ENCODE measurements at regions not wholly inside any gene's neighbourhood (a gene's known extent, or its start where the extent isn't known, plus 50 kb on each side); places are given as distances from the start of the nearest gene placed in this dataset.

DNA sequence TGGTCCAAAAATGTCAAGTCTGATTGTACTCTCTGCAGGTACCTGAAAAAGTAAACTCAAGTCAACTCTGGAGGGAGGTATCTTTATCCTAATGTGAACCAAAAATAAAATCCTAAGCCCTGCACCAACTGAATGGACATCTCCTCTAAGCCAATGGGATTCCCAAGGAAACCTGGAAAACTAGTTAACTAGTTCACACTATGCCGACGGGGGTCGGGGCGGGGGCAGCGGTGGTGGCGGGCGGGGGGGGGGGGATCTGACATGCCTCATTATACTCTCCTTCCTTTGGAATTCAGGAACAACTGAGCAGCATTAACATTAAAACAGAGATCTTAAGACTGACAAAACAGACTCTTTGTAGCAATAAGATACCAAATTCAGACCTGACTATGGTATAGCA lies 452.6 kb upstream of the CAMK1G start:
- Histone ChIP-seq H3K27ac (ENCODE audit: low read length) (no peak overlapping the region), H3K36me3 (ENCODE audit: insufficient read depth, low read length) (no peaks in the 10 kb centered on the region), H3K4me1 (ENCODE audit: insufficient read depth, low read length) (no peaks in the 10 kb centered on the region), H3K4me2 (ENCODE audit: insufficient read depth, low read length) (no peak overlapping the region), H2AFZ (ENCODE audit: low read depth, low read length) (no peak overlapping the region), H4K20me1 (ENCODE audit: insufficient read depth, low read length) (no peaks in the 10 kb centered on the region), H3K9ac (ENCODE audit: low read depth, low read length) (no peak overlapping the region), H3K79me2 (ENCODE audit: insufficient read depth, low read length) (no peaks in the 10 kb centered on the region), H3K27me3 (ENCODE audit: insufficient read depth, low read length, poor library complexity) (no peaks in the 10 kb centered on the region), H3K9me3 (ENCODE audit: insufficient read depth, low read length, severe bottlenecking) (no peaks in the 10 kb centered on the region), H3K4me3 (ENCODE audit: low read depth in 1 of 2, low read length in 2 of 2) (no peak overlapping the region)
- ATAC-seq (ENCODE audit: insufficient read depth, low read depth) = no peak
- no peak for DNase-seq
- TF ChIP-seq EZH2 (IDR thresholded peaks at IDR 0.05; ENCODE audit: borderline replicate concordance, low read depth, low read length, severe bottlenecking) = no peak
- TF ChIP-seq, protein P1, sequence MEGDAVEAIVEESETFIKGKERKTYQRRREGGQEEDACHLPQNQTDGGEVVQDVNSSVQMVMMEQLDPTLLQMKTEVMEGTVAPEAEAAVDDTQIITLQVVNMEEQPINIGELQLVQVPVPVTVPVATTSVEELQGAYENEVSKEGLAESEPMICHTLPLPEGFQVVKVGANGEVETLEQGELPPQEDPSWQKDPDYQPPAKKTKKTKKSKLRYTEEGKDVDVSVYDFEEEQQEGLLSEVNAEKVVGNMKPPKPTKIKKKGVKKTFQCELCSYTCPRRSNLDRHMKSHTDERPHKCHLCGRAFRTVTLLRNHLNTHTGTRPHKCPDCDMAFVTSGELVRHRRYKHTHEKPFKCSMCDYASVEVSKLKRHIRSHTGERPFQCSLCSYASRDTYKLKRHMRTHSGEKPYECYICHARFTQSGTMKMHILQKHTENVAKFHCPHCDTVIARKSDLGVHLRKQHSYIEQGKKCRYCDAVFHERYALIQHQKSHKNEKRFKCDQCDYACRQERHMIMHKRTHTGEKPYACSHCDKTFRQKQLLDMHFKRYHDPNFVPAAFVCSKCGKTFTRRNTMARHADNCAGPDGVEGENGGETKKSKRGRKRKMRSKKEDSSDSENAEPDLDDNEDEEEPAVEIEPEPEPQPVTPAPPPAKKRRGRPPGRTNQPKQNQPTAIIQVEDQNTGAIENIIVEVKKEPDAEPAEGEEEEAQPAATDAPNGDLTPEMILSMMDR (IDR thresholded peaks at IDR 0.05; ENCODE audit: borderline replicate concordance, extremely low read depth, low read length, poor library complexity, severe bottlenecking) = no peak

DNA sequence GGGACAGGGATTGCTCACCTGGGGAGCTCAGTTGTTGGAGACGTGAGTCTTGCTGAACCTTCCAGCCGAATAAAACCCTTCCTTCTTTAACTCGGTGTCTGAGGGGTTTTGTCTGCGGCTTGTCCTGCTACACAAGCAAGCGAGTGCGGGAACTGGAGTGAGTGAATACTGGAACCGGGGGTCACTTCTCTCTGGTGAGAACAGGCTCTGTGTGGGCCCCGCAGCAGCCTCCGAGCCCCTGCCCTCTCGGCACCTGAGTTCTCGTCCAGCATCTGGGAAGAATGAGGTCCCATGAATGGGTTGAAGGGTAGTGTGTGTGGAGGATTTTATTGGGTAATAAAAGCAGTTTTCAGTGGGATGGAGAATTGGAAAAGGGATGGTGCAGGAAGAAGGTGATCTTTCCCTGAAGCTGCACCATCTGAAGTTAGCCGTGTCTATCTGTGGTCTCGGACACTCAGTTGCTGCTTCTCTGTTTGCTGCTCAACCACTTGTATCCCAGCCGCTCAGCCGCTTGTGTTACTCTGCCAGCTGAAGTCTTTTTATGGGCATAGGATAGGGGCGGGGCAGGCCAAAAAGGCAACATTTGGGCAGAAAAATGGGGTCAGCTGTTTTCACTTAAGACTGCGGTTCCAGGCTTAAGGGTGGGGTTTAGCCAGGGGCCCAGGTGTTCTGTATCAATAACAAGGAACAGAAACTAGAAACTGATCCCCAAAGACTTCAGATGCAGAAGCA lies 450.6 kb upstream of the CAMK1G start:
- ATAC-seq (ENCODE audit: insufficient read depth, low read depth) (no peak), DNase-seq (no peak)
- H3K4me3 ChIP-seq (ENCODE audit: low read depth in 1 of 2, low read length in 2 of 2) = no peak overlapping the region
- H3K27ac ChIP-seq (ENCODE audit: low read length) = no peak overlapping the region
- H3K36me3 ChIP-seq (ENCODE audit: insufficient read depth, low read length) = no peaks in the 10 kb centered on the region
- H3K79me2 ChIP-seq (ENCODE audit: insufficient read depth, low read length) = no peaks in the 10 kb centered on the region
- no peak overlapping the region for H2AFZ ChIP-seq (ENCODE audit: low read depth, low read length)
- H3K27me3 ChIP-seq (ENCODE audit: insufficient read depth, low read length, poor library complexity) = no peaks in the 10 kb centered on the region
- no peak overlapping the region for H3K4me2 ChIP-seq (ENCODE audit: insufficient read depth, low read length)
- TF ChIP-seq EZH2 (IDR thresholded peaks at IDR 0.05; ENCODE audit: borderline replicate concordance, low read depth, low read length, severe bottlenecking) = no peak
- TF ChIP-seq, protein P1 (IDR thresholded peaks at IDR 0.05; ENCODE audit: borderline replicate concordance, extremely low read depth, low read length, poor library complexity, severe bottlenecking) = no peak
- H3K9ac ChIP-seq (ENCODE audit: low read depth, low read length) = no peak overlapping the region
- no peaks in the 10 kb centered on the region for H3K4me1 ChIP-seq (ENCODE audit: insufficient read depth, low read length)
- H3K9me3 ChIP-seq (ENCODE audit: insufficient read depth, low read length, severe bottlenecking) = no peaks in the 10 kb centered on the region
- H4K20me1 ChIP-seq (ENCODE audit: insufficient read depth, low read length) = no peaks in the 10 kb centered on the region

DNA sequence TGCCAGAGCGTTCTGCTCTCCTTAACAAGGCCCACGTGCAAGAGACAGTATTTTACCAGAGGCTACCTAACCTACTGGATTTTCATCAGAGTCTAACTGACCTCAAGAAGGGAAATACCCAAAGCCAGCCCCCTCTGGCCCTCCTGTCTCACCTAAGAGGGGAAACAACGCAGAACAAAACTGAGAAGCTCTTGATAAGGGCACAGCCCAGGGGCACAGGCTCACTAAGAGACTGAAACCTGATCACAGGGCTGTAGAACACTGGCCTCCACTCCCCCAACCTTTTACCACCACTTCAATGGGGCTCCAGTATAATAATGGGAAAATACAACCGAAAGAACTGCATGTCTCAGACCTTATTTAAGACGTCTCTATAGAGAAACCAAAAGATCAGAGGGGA lies 449.5 kb upstream of the CAMK1G start:
- Histone ChIP-seq H3K9me3 (ENCODE audit: insufficient read depth, low read length, severe bottlenecking) (no peaks in the 10 kb centered on the region), H3K4me3 (ENCODE audit: low read depth in 1 of 2, low read length in 2 of 2) (no peak overlapping the region), H3K9ac (ENCODE audit: low read depth, low read length) (no peak overlapping the region), H2AFZ (ENCODE audit: low read depth, low read length) (no peak overlapping the region), H3K36me3 (ENCODE audit: insufficient read depth, low read length) (no peaks in the 10 kb centered on the region), H3K4me1 (ENCODE audit: insufficient read depth, low read length) (no peaks in the 10 kb centered on the region), H3K27me3 (ENCODE audit: insufficient read depth, low read length, poor library complexity) (no peaks in the 10 kb centered on the region), H3K4me2 (ENCODE audit: insufficient read depth, low read length) (no peak overlapping the region), H3K79me2 (ENCODE audit: insufficient read depth, low read length) (no peaks in the 10 kb centered on the region), H4K20me1 (ENCODE audit: insufficient read depth, low read length) (no peaks in the 10 kb centered on the region), H3K27ac (ENCODE audit: low read length) (no peak overlapping the region)
- ATAC-seq (ENCODE audit: insufficient read depth, low read depth) (no peak), DNase-seq (no peak)
- TF ChIP-seq EZH2 (IDR thresholded peaks at IDR 0.05; ENCODE audit: borderline replicate concordance, low read depth, low read length, severe bottlenecking) = no peak
- TF ChIP-seq, protein P1 (IDR thresholded peaks at IDR 0.05; ENCODE audit: borderline replicate concordance, extremely low read depth, low read length, poor library complexity, severe bottlenecking) = no peak

Measured in DND-41 (cell line).